ENCODE measurements at regions not wholly inside any gene's neighbourhood (a gene's known extent, or its start where the extent isn't known, plus 50 kb on each side); places are given as distances from the start of the nearest gene placed in this dataset.
"Not testable (repeated sequence)": the region's sequence is repeated elsewhere in the genome, so short reads cannot be mapped to it uniquely, and the experiment has no call there.

GRCh38 chr16:70016751-70017150 lies 65.6 kb downstream of the CLEC18A start:
- not testable (repeated sequence) for TF ChIP-seq CTCF (IDR thresholded peaks at IDR 0.05 in 4 of 5, conservative IDR thresholded peaks at IDR 0.05 in 1 of 5); POLR2A (IDR thresholded peaks at IDR 0.05)
